Naive thymus-derived CD4-positive, alpha-beta T cell (primary cell): ENCODE measurements at regions not wholly inside any gene's neighbourhood (a gene's known extent, or its start where the extent isn't known, plus 50 kb on each side); places are given as distances from the start of the nearest gene placed in this dataset.

Experiments used
- ATAC-seq: fragments of 150-1000 bp; cut with Tn5 transposase; 2 replicates; pipeline ENCODE4 v1.10.0; 2021; ENCODE audit warnings: mild to moderate bottlenecking, moderate library complexity
- CTCF ChIA-PET: fragments of 350-600 bp; sonication (Branson Sonifier 250); formaldehyde crosslinking; loops from one replicate; lab custom pipeline; 2021; ENCODE audit warnings: antibody characterized with exemption; lab: Charles Lee
- POLR2A ChIA-PET: fragments of 350-600 bp; sonication (Branson Sonifier 250); formaldehyde crosslinking; loops from one replicate; lab custom pipeline; 2021; ENCODE audit warnings: antibody characterized with exemption, inconsistent platforms; lab: Charles Lee
- DNase-seq, 9 donors: peaks; one replicate each; pipeline versions ENCODE4 v3.0.0 to v3.0.0-alpha.2; 2020 to 2022; ENCODE audit warnings: mixed read lengths in 1 of 9
- H3K27ac ChIP-seq: one replicate; pipeline ENCODE4 v1.7.0; 2013; ENCODE audit warnings: mild to moderate bottlenecking, low read depth, low read length, moderate library complexity
- H3K27me3 ChIP-seq, 2 donors: one replicate each; pipeline ENCODE4 v1.7.0; 2013; ENCODE audit warnings: low read length in 2 of 2, mild to moderate bottlenecking in 2 of 2, moderate library complexity in 2 of 2; ENCODE audit not compliant: control insufficient read depth in 2 of 2, insufficient read depth in 2 of 2
- H3K36me3 ChIP-seq, 3 experiments: 1 replicate in 2 of 3; 2 replicates in 1 of 3; pipeline ENCODE4 v1.7.0; 2013; ENCODE audit warnings: low read length in 3 of 3, mild to moderate bottlenecking in 3 of 3, moderate library complexity in 1 of 3; ENCODE audit not compliant: insufficient read depth in 3 of 3, control insufficient read depth in 2 of 3
- H3K4me1 ChIP-seq, 2 donors: one replicate each; pipeline ENCODE4 v1.7.0; 2013; ENCODE audit warnings: low read length in 2 of 2, mild to moderate bottlenecking in 2 of 2, moderate library complexity in 1 of 2; ENCODE audit not compliant: control insufficient read depth in 2 of 2, insufficient read depth in 2 of 2
- H3K4me3 ChIP-seq: 2 replicates; pipeline ENCODE4 v1.7.0; 2013; ENCODE audit warnings: mild to moderate bottlenecking, low read length
- H3K9me3 ChIP-seq, 3 experiments: 1 replicate in 2 of 3; 2 replicates in 1 of 3; pipeline ENCODE4 v1.7.0; 2013; ENCODE audit warnings: low read length in 3 of 3; ENCODE audit not compliant: control insufficient read depth in 2 of 3
- H3K27ac Mint-ChIP-seq, 9 donors: one replicate each; pipeline ENCODE4 v1.8.0; 2020 to 2022; ENCODE audit warnings: mixed read lengths in 9 of 9, mild to moderate bottlenecking in 8 of 9, moderate library complexity in 5 of 9, inconsistent platforms in 2 of 9
- H3K27me3 Mint-ChIP-seq, 5 donors: one replicate each; pipeline ENCODE4 v1.8.0; 2021 to 2022; ENCODE audit warnings: mixed read lengths in 5 of 5, mild to moderate bottlenecking in 1 of 5
- H3K36me3 Mint-ChIP-seq, 5 donors: one replicate each; pipeline ENCODE4 v1.8.0; 2020 to 2022; ENCODE audit warnings: mixed read lengths in 5 of 5, mild to moderate bottlenecking in 3 of 5, inconsistent platforms in 1 of 5
- H3K4me1 Mint-ChIP-seq, 7 donors: one replicate each; pipeline ENCODE4 v1.8.0; 2020 to 2022; ENCODE audit warnings: mixed read lengths in 7 of 7, mild to moderate bottlenecking in 3 of 7, inconsistent platforms in 1 of 7
- H3K4me3 Mint-ChIP-seq, 10 donors: one replicate each; pipeline ENCODE4 v1.8.0; 2020 to 2022; ENCODE audit warnings: mild to moderate bottlenecking in 10 of 10, mixed read lengths in 10 of 10, moderate library complexity in 6 of 10, inconsistent platforms in 2 of 10
- H3K9me3 Mint-ChIP-seq, 11 donors: one replicate each; pipeline ENCODE4 v1.8.0; 2020 to 2022; ENCODE audit warnings: mixed read lengths in 11 of 11, mild to moderate bottlenecking in 4 of 11, inconsistent platforms in 1 of 11, moderate library complexity in 1 of 11
- intact Hi-C, 2 donors: fragments of 100-400 bp; cut with micrococcal nuclease; formaldehyde crosslinking; loops; one replicate each; pipeline ENCODE4 v1.15.1; 2023

GRCh38 chr5:32505756-32506155 is 61.2 kb upstream of the ZFR start:
- H3K4me1 ChIP-seq, result peaks cover 0 to 7% of the 10 kb centered on the region in 2 donors
- ChIA-PET POLR2A (interaction anchor here (0.7 to 2.1 kb wide), 2 partner anchors 9 to 79 kb away, joined by 3 to 5 read pairs; partner anchors contain the start of gene SUB1), CTCF (interaction anchor here (0.5 to 3.1 kb wide), 5 partner anchors 12 to 84 kb away, joined by 3 to 16 read pairs (median 5); no protein-coding TSS in a partner anchor)
- H3K36me3 Mint-ChIP-seq, result no peaks in the 10 kb centered on the region
- peak overlapping the region in 4 of 9 donors; percentile 45 to 83 (median 64) for H3K27ac Mint-ChIP-seq
- peaks cover 0 to 2% (median 0%) of the 10 kb centered on the region in 11 donors for H3K9me3 Mint-ChIP-seq
- peaks cover 11 to 26% (median 23%) of the 10 kb centered on the region in 7 donors for H3K4me1 Mint-ChIP-seq
- H3K9me3 ChIP-seq, result no peaks in the 10 kb centered on the region
- DNase-seq (no peak), ATAC-seq (no peak)
- H3K27ac ChIP-seq, result no peak overlapping the region
- H3K4me3 Mint-ChIP-seq, result peak overlapping the region in 5 of 10 donors; percentile 13 to 72 (median 62)
- no peaks in the 10 kb centered on the region for H3K36me3 ChIP-seq
- H3K4me3 ChIP-seq, result no peak overlapping the region
- H3K27me3 ChIP-seq, result no peaks in the 10 kb centered on the region
- intact Hi-C loops, result loop anchor here in 1 of 2 donors (2.0 kb wide), 1 partner anchor 25 kb away; no protein-coding TSS in a partner anchor
- H3K27me3 Mint-ChIP-seq, result peaks cover 0 to 16% (median 0%) of the 10 kb centered on the region in 5 donors

- Histone ChIP-seq H3K27ac (peak overlapping the region; percentile 32), H3K9me3 (no peaks in the 10 kb centered on the region), H3K4me1 (peaks cover 0 to 7% of the 10 kb centered on the region in 2 donors), H3K36me3 (no peaks in the 10 kb centered on the region), H3K4me3 (no peak overlapping the region), H3K27me3 (no peaks in the 10 kb centered on the region)
- H3K36me3 Mint-ChIP-seq, result no peaks in the 10 kb centered on the region
- H3K27me3 Mint-ChIP-seq, result peaks cover 0 to 16% (median 3%) of the 10 kb centered on the region in 5 donors
- peak overlapping the region in 8 of 9 donors; percentile 1 to 88 (median 74) for H3K27ac Mint-ChIP-seq
- ATAC-seq (peak; percentile 67), DNase-seq (peak in 6 of 9 donors; percentile 7 to 35 (median 14))
- H3K4me3 Mint-ChIP-seq, result peak overlapping the region in 9 of 10 donors; percentile 13 to 72 (median 46)
- CTCF ChIA-PET, result interaction anchor here (0.5 to 3.1 kb wide), 5 partner anchors 11 to 85 kb away, joined by 3 to 16 read pairs (median 5); no protein-coding TSS in a partner anchor
- intact Hi-C loops, result loop anchor here in 1 of 2 donors (2.0 kb wide), 1 partner anchor 26 kb away; no protein-coding TSS in a partner anchor
- peaks cover 11 to 26% (median 23%) of the 10 kb centered on the region in 7 donors for H3K4me1 Mint-ChIP-seq
- POLR2A ChIA-PET, result interaction anchor here (0.6 to 2.1 kb wide), 4 partner anchors 8 to 98 kb away, joined by 3 to 5 read pairs (median 4); partner anchors contain the start of gene SUB1
- H3K9me3 Mint-ChIP-seq, result peaks cover 0 to 2% (median 0%) of the 10 kb centered on the region in 11 donors
These were observed 60.6 kb upstream of the ZFR start for GRCh38 chr5:32504989-32505596.

- no peak for DNase-seq
- ChIA-PET POLR2A (interaction anchor here (0.6 to 2.1 kb wide), 3 partner anchors 8 to 98 kb away, joined by 3 to 5 read pairs (median 4); no protein-coding TSS in a partner anchor), CTCF (interaction anchor here (1.4 to 3.1 kb wide), 4 partner anchors 15 to 86 kb away, joined by 3 to 16 read pairs (median 7); no protein-coding TSS in a partner anchor)
- peak overlapping the region in 7 of 9 donors; percentile 1 to 88 (median 76) for H3K27ac Mint-ChIP-seq
- peaks cover 0 to 7% of the 10 kb centered on the region in 2 donors for H3K4me1 ChIP-seq
- H3K27me3 Mint-ChIP-seq, result peaks cover 0 to 16% (median 3%) of the 10 kb centered on the region in 5 donors
- H3K27ac ChIP-seq, result no peak overlapping the region
- peaks cover 0 to 2% (median 0%) of the 10 kb centered on the region in 11 donors for H3K9me3 Mint-ChIP-seq
- no peak for ATAC-seq
- intact Hi-C loops, result loop anchor here in 1 of 2 donors (2.0 kb wide), 1 partner anchor 26 kb away; no protein-coding TSS in a partner anchor
- H3K36me3 ChIP-seq, result no peaks in the 10 kb centered on the region
- H3K4me3 Mint-ChIP-seq, result peak overlapping the region in 8 of 10 donors; percentile 33 to 72 (median 52)
- H3K4me1 Mint-ChIP-seq, result peaks cover 11 to 26% (median 23%) of the 10 kb centered on the region in 7 donors
- no peaks in the 10 kb centered on the region for H3K9me3 ChIP-seq
- H3K36me3 Mint-ChIP-seq, result no peaks in the 10 kb centered on the region
- no peak overlapping the region for H3K4me3 ChIP-seq
- no peaks in the 10 kb centered on the region for H3K27me3 ChIP-seq
These were observed 59.9 kb upstream of the ZFR start for GRCh38 chr5:32504329-32504988.

- no peak for DNase-seq
- no peaks in the 10 kb centered on the region for H3K9me3 ChIP-seq
- Mint-ChIP-seq H3K27ac (no peak overlapping the region), H3K9me3 (peaks cover 0 to 2% (median 0%) of the 10 kb centered on the region in 11 donors), H3K4me1 (peaks cover 16 to 30% (median 29%) of the 10 kb centered on the region in 7 donors), H3K36me3 (no peaks in the 10 kb centered on the region), H3K27me3 (peaks cover 0 to 16% (median 3%) of the 10 kb centered on the region in 5 donors), H3K4me3 (no peak overlapping the region)
- H3K36me3 ChIP-seq, result no peaks in the 10 kb centered on the region
- intact Hi-C loops, result no loop called here
- POLR2A ChIA-PET, result interaction anchor here (0.7 kb wide), 1 partner anchor 24 kb away, joined by 3 read pairs; no protein-coding TSS in a partner anchor
- no peaks in the 10 kb centered on the region for H3K27me3 ChIP-seq
- CTCF ChIA-PET, result no interaction called here
- H3K4me1 ChIP-seq, result peaks cover 0 to 7% of the 10 kb centered on the region in 2 donors
- ATAC-seq, result no peak
- H3K27ac ChIP-seq, result no peak overlapping the region
- H3K4me3 ChIP-seq, result no peak overlapping the region
These were observed 58.7 kb upstream of the ZFR start for GRCh38 chr5:32503261-32503660.

DNA sequence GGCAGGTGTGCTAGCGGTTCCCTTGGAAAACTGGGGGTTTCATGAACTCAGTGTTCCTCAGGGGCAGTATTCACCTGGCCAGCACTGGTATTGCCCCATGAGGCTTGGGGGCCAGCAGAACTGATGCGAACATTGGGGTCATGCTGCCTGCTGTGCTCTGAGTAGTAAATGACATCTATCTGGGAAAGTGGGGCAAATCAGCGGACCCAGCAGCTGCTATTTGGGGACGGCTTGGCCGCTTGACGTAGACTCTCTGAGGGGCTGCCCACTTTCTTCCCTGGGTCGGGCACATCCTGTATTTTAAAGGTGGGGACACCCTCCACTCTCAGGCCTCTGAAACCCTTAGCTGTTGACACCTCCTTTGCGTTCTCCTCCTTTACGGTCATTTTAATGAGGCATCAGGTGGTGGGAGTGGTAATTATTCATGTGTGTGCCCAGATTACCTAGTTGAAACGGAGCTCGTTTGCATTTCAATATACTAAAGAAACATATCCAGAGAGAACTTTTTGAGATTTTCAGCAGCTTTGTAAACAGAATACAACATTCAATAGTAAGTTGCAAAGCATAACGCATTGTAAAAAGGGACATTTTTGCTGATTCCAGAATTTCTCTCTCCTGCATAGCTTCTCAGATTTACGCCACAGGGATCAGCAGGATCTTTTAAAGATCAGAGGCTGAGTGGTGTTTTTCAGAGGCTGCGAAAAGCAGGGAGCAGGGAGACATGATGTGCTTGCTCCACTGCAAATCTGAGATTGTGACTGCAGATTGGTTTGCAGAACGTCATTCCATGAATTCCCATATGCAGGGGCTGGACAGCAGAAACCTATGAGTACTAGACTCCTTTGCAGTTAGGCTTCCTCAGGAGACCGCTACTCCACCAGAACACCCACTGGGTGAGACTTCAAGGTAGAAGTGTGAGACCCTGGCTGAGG is 56.8 kb upstream of the ZFR start:
- peaks cover 0 to 2% (median 0%) of the 10 kb centered on the region in 11 donors for H3K9me3 Mint-ChIP-seq
- ChIA-PET POLR2A (interaction anchor here (0.6 kb wide), 1 partner anchor 314 kb away, joined by 5 read pairs; no protein-coding TSS in a partner anchor), CTCF (interaction anchor here (1.0 kb wide), 1 partner anchor 89 kb away, joined by 3 read pairs; no protein-coding TSS in a partner anchor)
- DNase-seq (no peak), ATAC-seq (no peak)
- no peaks in the 10 kb centered on the region for H3K36me3 Mint-ChIP-seq
- no peak overlapping the region for H3K27ac ChIP-seq
- H3K36me3 ChIP-seq, result no peaks in the 10 kb centered on the region
- no peak overlapping the region for H3K4me3 Mint-ChIP-seq
- peak overlapping the region in 2 of 9 donors; percentile 9 to 38 for H3K27ac Mint-ChIP-seq
- intact Hi-C loops, result no loop called here
- peaks cover 0 to 7% of the 10 kb centered on the region in 2 donors for H3K4me1 ChIP-seq
- no peaks in the 10 kb centered on the region for H3K27me3 ChIP-seq
- peaks cover 16 to 32% (median 27%) of the 10 kb centered on the region in 7 donors for H3K4me1 Mint-ChIP-seq
- no peaks in the 10 kb centered on the region for H3K9me3 ChIP-seq
- H3K4me3 ChIP-seq, result no peak overlapping the region
- H3K27me3 Mint-ChIP-seq, result peaks cover 0 to 14% (median 3%) of the 10 kb centered on the region in 5 donors
